K562 (cell line): ENCODE measurements at regions not wholly inside any gene's neighbourhood (a gene's known extent, or its start where the extent isn't known, plus 50 kb on each side); places are given as distances from the start of the nearest gene placed in this dataset.

Experiments
- ATAC-seq: fragments of 200-7000 bp; cut with Tn5 transposase; 3 replicates; pipeline ENCODE4 v1.9.1; 2020; ENCODE audit warnings: moderate library complexity
- BruUV-seq: library from RNA; stranded (reverse); fragments of 400-500 nt; replicated peaks from 2 replicates; lab custom pipeline; 2021; lab: Mats Ljungman, UMichigan
- CTCF ChIA-PET: fragments of 300-600 bp; formaldehyde crosslinking; extraction: SDS; loops from one replicate; lab custom pipeline; 2021; ENCODE audit warnings: low intra/inter-chr PET ratio; lab: Yijun Ruan, JAX
- POLR2A ChIA-PET: fragments of 300-600, 350-650 bp; sonication (Branson Sonifier 250); formaldehyde crosslinking; extraction: SDS; loops from one replicate; lab custom pipeline; 2021; ENCODE audit warnings: antibody characterized with exemption, inconsistent platforms; lab: Yijun Ruan, JAX
- DNase-seq, 4 experiments: peaks; one replicate each; pipeline versions ENCODE4 v3.0.0 to v3.0.0-alpha.2; 2011 to 2018; ENCODE audit warnings: low spot score in 3 of 4, mixed read lengths in 3 of 4; ENCODE audit errors: extremely low read depth in 1 of 4
- FAIRE-seq: peaks from 2 replicates; lab custom pipeline; 2011; peaks lifted over from hg19 to GRCh38; lab: Jason Lieb, UNC
- H2AFZ ChIP-seq: 2 replicates; pipeline ENCODE4 v1.6.0; 2011; ENCODE audit warnings: low read depth, low read length, control low read depth, inconsistent platforms
- H3K27ac ChIP-seq: fragments of 200-600 bp; 3 replicates; pipeline ENCODE4 v1.8.0; 2011; ENCODE audit warnings: low read depth, mild to moderate bottlenecking, control low read depth, inconsistent platforms, low read length, moderate library complexity, mixed read lengths; ENCODE audit errors: extremely low read depth
- H3K27me3 ChIP-seq, 2 experiments: fragments of 300-600 bp in 1 of 2; 2 replicates in 1 of 2; 3 replicates in 1 of 2; pipeline versions ENCODE4 v1.6.0 to v1.8.0; 2011; ENCODE audit warnings: inconsistent platforms in 2 of 2, low read length in 2 of 2, mild to moderate bottlenecking in 1 of 2, mixed read lengths in 1 of 2, moderate library complexity in 1 of 2; ENCODE audit not compliant: control insufficient read depth in 2 of 2, insufficient read depth in 2 of 2
- H3K36me3 ChIP-seq: fragments of 300-600 bp; 3 replicates; pipeline ENCODE4 v1.8.0; 2011; ENCODE audit warnings: mild to moderate bottlenecking, low read length, inconsistent platforms; ENCODE audit not compliant: control insufficient read depth, insufficient read depth
- H3K4me1 ChIP-seq, 2 experiments: fragments of 200-600 bp in 1 of 2; replicated peaks in 1 of 2; 2 replicates in 1 of 2; 3 replicates in 1 of 2; pipeline versions ENCODE4 v1.5.1 to v1.8.0; 2011; ENCODE audit warnings: inconsistent platforms in 2 of 2, low read length in 2 of 2, mild to moderate bottlenecking in 1 of 2, mixed read lengths in 1 of 2, moderate library complexity in 1 of 2; ENCODE audit not compliant: control insufficient read depth in 2 of 2, insufficient read depth in 2 of 2
- H3K4me2 ChIP-seq: 2 replicates; pipeline ENCODE4 v1.6.1; 2011; ENCODE audit warnings: low read length, control low read depth, inconsistent platforms, mixed read lengths; ENCODE audit not compliant: insufficient read depth
- H3K4me3 ChIP-seq: fragments of 200-600 bp; sonication (generic), shearing (Covaris generic); 2 replicates; pipeline ENCODE4 v1.5.1; 2016; ENCODE audit warnings: control low read depth, inconsistent platforms
- H3K79me2 ChIP-seq: fragments of 200-600 bp; 3 replicates; pipeline ENCODE4 v1.8.0; 2011; ENCODE audit warnings: low read length, inconsistent platforms; ENCODE audit not compliant: control insufficient read depth, insufficient read depth
- H3K9ac ChIP-seq, 2 experiments: 2 replicates each; pipeline versions ENCODE4 v1.6.0 to v1.6.1; 2011; ENCODE audit warnings: low read depth in 2 of 2, low read length in 2 of 2, control low read depth in 1 of 2, inconsistent platforms in 1 of 2, mild to moderate bottlenecking in 1 of 2, mixed read lengths in 1 of 2; ENCODE audit not compliant: insufficient read depth in 1 of 2
- H3K9me1 ChIP-seq: one replicate; pipeline ENCODE4 v1.6.0; 2011; ENCODE audit warnings: inconsistent platforms, mild to moderate bottlenecking, low read length, moderate library complexity; ENCODE audit not compliant: control insufficient read depth, insufficient read depth
- H3K9me3 ChIP-seq: replicated peaks from 2 replicates; pipeline ENCODE4 v1.5.1; 2011; ENCODE audit warnings: low read depth, low read length, inconsistent platforms; ENCODE audit not compliant: control insufficient read depth, insufficient read depth
- H4K20me1 ChIP-seq: replicated peaks from 2 replicates; pipeline ENCODE4 v1.6.1; 2011; ENCODE audit warnings: low read length, inconsistent platforms, mixed read lengths; ENCODE audit not compliant: control insufficient read depth, insufficient read depth
- ETV1 ChIP-seq: fragments of 450-650 bp; conservative IDR thresholded peaks from 2 replicates; pipeline ENCODE4 v1.6.1; 2016; ENCODE audit warnings: missing genetic modification characterization, control low read depth, low read depth, missing compliant biosample characterization
- HEY1 ChIP-seq: fragments of 250-450 bp; sonication (Bioruptor Pico); IDR thresholded peaks from 2 replicates; pipeline ENCODE4 v1.5.0; 2020; ENCODE audit warnings: mild to moderate bottlenecking, moderate library complexity, borderline replicate concordance
- MCM7 ChIP-seq, 2 experiments: fragments of 450-650 bp; IDR thresholded peaks; 2 replicates each; pipeline ENCODE4 v1.6.1; 2016 to 2018
- NFE2 ChIP-seq: IDR thresholded peaks from 2 replicates; pipeline ENCODE4 v1.6.1; 2014; ENCODE audit warnings: antibody characterized with exemption, low read depth
- PRPF4 ChIP-seq: fragments of 200-400 bp; formaldehyde crosslinking; IDR thresholded peaks from one replicate; pipeline ENCODE4 v1.6.1; 2017; ENCODE audit warnings: low read length, low read depth, mild to moderate bottlenecking; ENCODE audit not compliant: insufficient read depth, poor library complexity, severe bottlenecking
- RBM25 ChIP-seq: fragments of 200-400 bp; formaldehyde crosslinking; IDR thresholded peaks from 2 replicates; pipeline ENCODE4 v1.6.1; 2018; ENCODE audit warnings: low read length, low read depth, moderate library complexity; ENCODE audit not compliant: severe bottlenecking
- SMAD4 ChIP-seq: fragments of 250-450 bp; sonication (Bioruptor Pico); conservative IDR thresholded peaks from 2 replicates; pipeline ENCODE4 v1.8.0; 2021; ENCODE audit warnings: inconsistent platforms, mild to moderate bottlenecking, moderate library complexity
- ZNF436 ChIP-seq: fragments of 250-450, 450-650 bp; sonication (Bioruptor Pico); formaldehyde crosslinking; IDR thresholded peaks from 2 replicates; pipeline ENCODE4 v1.7.0; 2020; ENCODE audit warnings: mild to moderate bottlenecking
- WGBS: fragments of 100-300 bp; shearing (Covaris generic); methylation state at CpG from one replicate; pipeline ENCODE4 v1.1.6; 2016; ENCODE audit warnings: low coverage, mixed read lengths; ENCODE audit not compliant: insufficient coverage; ENCODE audit errors: missing lambda C conversion rate; 5-methylcytosine and 5-hydroxymethylcytosine counted together
- in situ Hi-C: fragments of 300-500 bp; cut with MboI; formaldehyde crosslinking; loops from 4 replicates; pipeline ENCODE4 v1.15.0; 2018; ENCODE audit warnings: inconsistent platforms, mixed read lengths
- intact Hi-C: fragments of 100-400 bp; cut with micrococcal nuclease; formaldehyde crosslinking; loops from 2 replicates; pipeline ENCODE4 v1.14.2; 2022
- TF ChIP-seq, protein P1 (sequence below): fragments of 200-600 bp; sonication (generic); IDR thresholded peaks from one replicate; pipeline ENCODE4 v1.6.1; 2012; ENCODE audit warnings: mild to moderate bottlenecking, low read depth, low read length, inconsistent platforms
- TF ChIP-seq, protein P2 (sequence below): fragments of 250-450 bp; sonication (Bioruptor Pico); IDR thresholded peaks from 2 replicates; pipeline ENCODE4 v1.8.0; 2022; ENCODE audit warnings: moderate library complexity, mild to moderate bottlenecking, inconsistent platforms

DNA sequence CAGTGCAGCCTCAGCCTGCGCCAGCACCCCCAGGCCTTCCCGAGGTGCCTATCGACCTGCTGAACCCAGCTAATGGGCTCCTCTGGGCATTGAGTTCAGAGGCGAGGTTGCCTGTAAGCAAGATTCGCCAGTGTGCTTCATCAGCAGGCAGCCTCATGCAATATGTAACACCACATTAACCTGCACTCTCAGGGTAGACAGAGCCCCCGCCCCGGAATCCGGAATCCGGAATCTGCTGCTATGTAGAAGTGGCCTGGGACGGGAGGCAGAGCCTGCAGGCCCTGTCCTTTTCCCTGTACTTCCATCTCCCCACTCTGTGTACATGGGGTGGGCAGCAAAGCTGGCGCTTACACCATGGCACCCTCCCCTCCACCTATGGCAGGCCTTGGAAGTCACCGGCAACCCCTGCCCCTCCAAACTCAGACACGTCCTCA, 83.9 kb upstream of the RET start:
- H3K27ac ChIP-seq, result no peak overlapping the region
- H3K79me2 ChIP-seq, result no peaks in the 10 kb centered on the region
- no peaks in the 10 kb centered on the region for H3K9me3 ChIP-seq
- no peaks in the 10 kb centered on the region for H3K9me1 ChIP-seq
- FAIRE-seq (no peak), ATAC-seq (no peak), DNase-seq (no peak)
- H3K36me3 ChIP-seq, result no peaks in the 10 kb centered on the region
- ChIA-PET POLR2A (no interaction called here), CTCF (no interaction called here)
- WGBS, result under 1% methylated on average over 13 of the region's 13 CpGs
- peaks cover 4 to 32% of the 10 kb centered on the region in 2 experiments; a peak in 3 of 5 replicates for H3K27me3 ChIP-seq
- no peak overlapping the region for H3K4me3 ChIP-seq
- peaks cover 7 to 21% of the 10 kb centered on the region in 2 experiments; a peak in 3 of 5 replicates for H3K4me1 ChIP-seq
- H4K20me1 ChIP-seq, result peaks cover 2% of the 10 kb centered on the region; the same call in 1 of the 2 replicates
- intact Hi-C loops (no loop called here), in situ Hi-C loops (no loop called here)
- H3K4me2 ChIP-seq, result no peak overlapping the region
- no TSS peak for BruUV-seq
- no peak overlapping the region for H3K9ac ChIP-seq
- no peak for TF ChIP-seq ZNF436 (CRISPR knock-in tag)
- TF ChIP-seq MCM7 (IDR thresholded peaks at IDR 0.05), result no peak
- no peak for TF ChIP-seq PRPF4
- TF ChIP-seq SMAD4 (CRISPR knock-in tag), result no peak
- no peak for TF ChIP-seq NFE2
- no peak for TF ChIP-seq HEY1 (CRISPR knock-in tag)
- TF ChIP-seq, protein P1, sequence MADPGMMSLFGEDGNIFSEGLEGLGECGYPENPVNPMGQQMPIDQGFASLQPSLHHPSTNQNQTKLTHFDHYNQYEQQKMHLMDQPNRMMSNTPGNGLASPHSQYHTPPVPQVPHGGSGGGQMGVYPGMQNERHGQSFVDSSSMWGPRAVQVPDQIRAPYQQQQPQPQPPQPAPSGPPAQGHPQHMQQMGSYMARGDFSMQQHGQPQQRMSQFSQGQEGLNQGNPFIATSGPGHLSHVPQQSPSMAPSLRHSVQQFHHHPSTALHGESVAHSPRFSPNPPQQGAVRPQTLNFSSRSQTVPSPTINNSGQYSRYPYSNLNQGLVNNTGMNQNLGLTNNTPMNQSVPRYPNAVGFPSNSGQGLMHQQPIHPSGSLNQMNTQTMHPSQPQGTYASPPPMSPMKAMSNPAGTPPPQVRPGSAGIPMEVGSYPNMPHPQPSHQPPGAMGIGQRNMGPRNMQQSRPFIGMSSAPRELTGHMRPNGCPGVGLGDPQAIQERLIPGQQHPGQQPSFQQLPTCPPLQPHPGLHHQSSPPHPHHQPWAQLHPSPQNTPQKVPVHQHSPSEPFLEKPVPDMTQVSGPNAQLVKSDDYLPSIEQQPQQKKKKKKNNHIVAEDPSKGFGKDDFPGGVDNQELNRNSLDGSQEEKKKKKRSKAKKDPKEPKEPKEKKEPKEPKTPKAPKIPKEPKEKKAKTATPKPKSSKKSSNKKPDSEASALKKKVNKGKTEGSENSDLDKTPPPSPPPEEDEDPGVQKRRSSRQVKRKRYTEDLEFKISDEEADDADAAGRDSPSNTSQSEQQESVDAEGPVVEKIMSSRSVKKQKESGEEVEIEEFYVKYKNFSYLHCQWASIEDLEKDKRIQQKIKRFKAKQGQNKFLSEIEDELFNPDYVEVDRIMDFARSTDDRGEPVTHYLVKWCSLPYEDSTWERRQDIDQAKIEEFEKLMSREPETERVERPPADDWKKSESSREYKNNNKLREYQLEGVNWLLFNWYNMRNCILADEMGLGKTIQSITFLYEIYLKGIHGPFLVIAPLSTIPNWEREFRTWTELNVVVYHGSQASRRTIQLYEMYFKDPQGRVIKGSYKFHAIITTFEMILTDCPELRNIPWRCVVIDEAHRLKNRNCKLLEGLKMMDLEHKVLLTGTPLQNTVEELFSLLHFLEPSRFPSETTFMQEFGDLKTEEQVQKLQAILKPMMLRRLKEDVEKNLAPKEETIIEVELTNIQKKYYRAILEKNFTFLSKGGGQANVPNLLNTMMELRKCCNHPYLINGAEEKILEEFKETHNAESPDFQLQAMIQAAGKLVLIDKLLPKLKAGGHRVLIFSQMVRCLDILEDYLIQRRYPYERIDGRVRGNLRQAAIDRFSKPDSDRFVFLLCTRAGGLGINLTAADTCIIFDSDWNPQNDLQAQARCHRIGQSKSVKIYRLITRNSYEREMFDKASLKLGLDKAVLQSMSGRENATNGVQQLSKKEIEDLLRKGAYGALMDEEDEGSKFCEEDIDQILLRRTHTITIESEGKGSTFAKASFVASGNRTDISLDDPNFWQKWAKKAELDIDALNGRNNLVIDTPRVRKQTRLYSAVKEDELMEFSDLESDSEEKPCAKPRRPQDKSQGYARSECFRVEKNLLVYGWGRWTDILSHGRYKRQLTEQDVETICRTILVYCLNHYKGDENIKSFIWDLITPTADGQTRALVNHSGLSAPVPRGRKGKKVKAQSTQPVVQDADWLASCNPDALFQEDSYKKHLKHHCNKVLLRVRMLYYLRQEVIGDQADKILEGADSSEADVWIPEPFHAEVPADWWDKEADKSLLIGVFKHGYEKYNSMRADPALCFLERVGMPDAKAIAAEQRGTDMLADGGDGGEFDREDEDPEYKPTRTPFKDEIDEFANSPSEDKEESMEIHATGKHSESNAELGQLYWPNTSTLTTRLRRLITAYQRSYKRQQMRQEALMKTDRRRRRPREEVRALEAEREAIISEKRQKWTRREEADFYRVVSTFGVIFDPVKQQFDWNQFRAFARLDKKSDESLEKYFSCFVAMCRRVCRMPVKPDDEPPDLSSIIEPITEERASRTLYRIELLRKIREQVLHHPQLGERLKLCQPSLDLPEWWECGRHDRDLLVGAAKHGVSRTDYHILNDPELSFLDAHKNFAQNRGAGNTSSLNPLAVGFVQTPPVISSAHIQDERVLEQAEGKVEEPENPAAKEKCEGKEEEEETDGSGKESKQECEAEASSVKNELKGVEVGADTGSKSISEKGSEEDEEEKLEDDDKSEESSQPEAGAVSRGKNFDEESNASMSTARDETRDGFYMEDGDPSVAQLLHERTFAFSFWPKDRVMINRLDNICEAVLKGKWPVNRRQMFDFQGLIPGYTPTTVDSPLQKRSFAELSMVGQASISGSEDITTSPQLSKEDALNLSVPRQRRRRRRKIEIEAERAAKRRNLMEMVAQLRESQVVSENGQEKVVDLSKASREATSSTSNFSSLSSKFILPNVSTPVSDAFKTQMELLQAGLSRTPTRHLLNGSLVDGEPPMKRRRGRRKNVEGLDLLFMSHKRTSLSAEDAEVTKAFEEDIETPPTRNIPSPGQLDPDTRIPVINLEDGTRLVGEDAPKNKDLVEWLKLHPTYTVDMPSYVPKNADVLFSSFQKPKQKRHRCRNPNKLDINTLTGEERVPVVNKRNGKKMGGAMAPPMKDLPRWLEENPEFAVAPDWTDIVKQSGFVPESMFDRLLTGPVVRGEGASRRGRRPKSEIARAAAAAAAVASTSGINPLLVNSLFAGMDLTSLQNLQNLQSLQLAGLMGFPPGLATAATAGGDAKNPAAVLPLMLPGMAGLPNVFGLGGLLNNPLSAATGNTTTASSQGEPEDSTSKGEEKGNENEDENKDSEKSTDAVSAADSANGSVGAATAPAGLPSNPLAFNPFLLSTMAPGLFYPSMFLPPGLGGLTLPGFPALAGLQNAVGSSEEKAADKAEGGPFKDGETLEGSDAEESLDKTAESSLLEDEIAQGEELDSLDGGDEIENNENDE, result no peak
- no peak for TF ChIP-seq ETV1 (tag)
- TF ChIP-seq, protein P2, sequence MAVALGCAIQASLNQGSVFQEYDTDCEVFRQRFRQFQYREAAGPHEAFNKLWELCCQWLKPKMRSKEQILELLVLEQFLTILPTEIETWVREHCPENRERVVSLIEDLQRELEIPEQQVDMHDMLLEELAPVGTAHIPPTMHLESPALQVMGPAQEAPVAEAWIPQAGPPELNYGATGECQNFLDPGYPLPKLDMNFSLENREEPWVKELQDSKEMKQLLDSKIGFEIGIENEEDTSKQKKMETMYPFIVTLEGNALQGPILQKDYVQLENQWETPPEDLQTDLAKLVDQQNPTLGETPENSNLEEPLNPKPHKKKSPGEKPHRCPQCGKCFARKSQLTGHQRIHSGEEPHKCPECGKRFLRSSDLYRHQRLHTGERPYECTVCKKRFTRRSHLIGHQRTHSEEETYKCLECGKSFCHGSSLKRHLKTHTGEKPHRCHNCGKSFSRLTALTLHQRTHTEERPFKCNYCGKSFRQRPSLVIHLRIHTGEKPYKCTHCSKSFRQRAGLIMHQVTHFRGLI, result no peak
- TF ChIP-seq RBM25, result no peak
- no peak overlapping the region for H2AFZ ChIP-seq
